ENCODE measurements at regions not wholly inside any gene's neighbourhood (a gene's known extent, or its start where the extent isn't known, plus 50 kb on each side); places are given as distances from the start of the nearest gene placed in this dataset.

DNA sequence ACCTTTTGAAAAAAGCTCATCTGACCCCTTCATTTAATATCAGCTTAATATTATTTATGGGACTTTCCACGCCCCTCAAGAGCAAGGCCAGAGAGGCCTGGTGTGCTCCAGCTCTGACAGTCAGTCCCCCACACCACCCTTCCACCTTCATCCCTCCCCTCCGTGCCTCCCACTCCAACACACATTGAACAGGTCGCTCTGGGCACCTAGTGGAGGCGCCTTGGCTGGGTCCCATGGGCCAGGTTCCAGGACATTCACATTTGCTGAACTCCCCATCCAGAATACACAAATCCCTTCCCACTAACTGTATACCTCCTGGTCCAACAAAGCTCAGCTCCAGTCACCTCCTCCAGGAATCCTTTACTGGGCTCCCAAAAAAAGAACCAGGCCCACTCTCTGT, 137.5 kb downstream of the BCOR start:
- no peak for DNase-seq (ENCODE audit: low spot score)
- Histone ChIP-seq H3K4me1 (no peaks in the 10 kb centered on the region), H3K27me3 (no peaks in the 10 kb centered on the region), H3K9me3 (peaks cover 0 to 12% of the 10 kb centered on the region in 2 donors), H3K36me3 (no peaks in the 10 kb centered on the region), H3K27ac (no peak overlapping the region), H3K4me3 (no peak overlapping the region)
- TF ChIP-seq, protein P1, sequence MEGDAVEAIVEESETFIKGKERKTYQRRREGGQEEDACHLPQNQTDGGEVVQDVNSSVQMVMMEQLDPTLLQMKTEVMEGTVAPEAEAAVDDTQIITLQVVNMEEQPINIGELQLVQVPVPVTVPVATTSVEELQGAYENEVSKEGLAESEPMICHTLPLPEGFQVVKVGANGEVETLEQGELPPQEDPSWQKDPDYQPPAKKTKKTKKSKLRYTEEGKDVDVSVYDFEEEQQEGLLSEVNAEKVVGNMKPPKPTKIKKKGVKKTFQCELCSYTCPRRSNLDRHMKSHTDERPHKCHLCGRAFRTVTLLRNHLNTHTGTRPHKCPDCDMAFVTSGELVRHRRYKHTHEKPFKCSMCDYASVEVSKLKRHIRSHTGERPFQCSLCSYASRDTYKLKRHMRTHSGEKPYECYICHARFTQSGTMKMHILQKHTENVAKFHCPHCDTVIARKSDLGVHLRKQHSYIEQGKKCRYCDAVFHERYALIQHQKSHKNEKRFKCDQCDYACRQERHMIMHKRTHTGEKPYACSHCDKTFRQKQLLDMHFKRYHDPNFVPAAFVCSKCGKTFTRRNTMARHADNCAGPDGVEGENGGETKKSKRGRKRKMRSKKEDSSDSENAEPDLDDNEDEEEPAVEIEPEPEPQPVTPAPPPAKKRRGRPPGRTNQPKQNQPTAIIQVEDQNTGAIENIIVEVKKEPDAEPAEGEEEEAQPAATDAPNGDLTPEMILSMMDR (IDR thresholded peaks at IDR 0.05) = no peak

DNA sequence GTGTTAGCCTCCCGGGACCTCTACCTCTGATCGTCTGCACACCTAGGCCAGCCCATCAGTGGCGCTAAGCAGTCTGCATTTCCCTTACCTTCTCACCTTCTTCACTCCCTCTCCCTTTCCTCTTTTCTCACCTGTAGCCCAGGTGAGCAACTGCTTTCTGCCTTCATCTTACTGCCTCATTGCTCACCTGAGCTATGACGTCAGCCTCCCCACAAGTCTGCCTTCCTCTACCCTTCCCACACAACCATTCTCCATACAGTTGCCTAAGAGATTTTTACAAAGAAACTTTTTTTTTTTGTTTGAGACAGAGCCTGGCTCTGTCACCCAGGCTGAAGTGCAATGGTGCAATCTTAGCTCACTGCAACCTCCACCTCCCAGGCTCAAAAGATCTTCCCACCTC, 136.3 kb downstream of the BCOR start:
- TF ChIP-seq, protein P1 (IDR thresholded peaks at IDR 0.05) = no peak
- H3K27me3 ChIP-seq = no peaks in the 10 kb centered on the region

DNA sequence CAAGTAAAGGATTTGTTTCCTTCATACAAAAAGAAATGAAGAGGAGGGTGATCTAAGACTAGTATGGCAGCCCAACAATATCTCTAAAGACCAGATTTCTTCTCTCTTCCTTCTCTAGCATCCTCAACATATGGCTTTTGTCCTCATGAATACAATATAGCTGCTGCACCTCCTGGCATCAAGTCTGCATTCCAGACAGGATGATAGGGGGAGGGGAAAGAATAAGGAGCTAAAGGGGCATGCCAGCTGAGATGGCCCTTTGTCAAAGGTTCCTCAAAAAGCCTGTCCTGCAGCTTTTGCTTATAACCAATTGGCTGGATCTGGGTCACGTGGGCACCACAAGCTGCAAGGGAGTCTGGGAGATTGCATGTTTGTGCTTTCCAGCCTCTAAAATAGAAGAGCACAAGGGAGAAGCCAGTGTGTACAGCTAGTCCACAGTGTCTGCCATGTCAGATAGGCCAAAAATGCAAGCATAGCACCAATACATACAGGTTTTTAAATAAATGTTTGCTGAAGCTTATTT, 132.6 kb downstream of the BCOR start:
- Histone ChIP-seq H3K36me3 (no peaks in the 10 kb centered on the region), H3K4me1 (no peaks in the 10 kb centered on the region), H3K27me3 (no peaks in the 10 kb centered on the region), H3K4me3 (no peak overlapping the region), H3K9me3 (peaks cover 0 to 13% of the 10 kb centered on the region in 2 donors), H3K27ac (no peak overlapping the region)
- DNase-seq (ENCODE audit: low spot score) = no peak
- TF ChIP-seq, protein P1 (IDR thresholded peaks at IDR 0.05) = no peak

More for the DNA sequence above, 136.3 kb downstream of the BCOR start:
- H3K4me3 ChIP-seq = no peak overlapping the region
- no peaks in the 10 kb centered on the region for H3K36me3 ChIP-seq
- no peak overlapping the region for H3K27ac ChIP-seq
- DNase-seq (ENCODE audit: low spot score) = no peak
- H3K9me3 ChIP-seq = peaks cover 0 to 13% of the 10 kb centered on the region in 2 donors
- no peaks in the 10 kb centered on the region for H3K4me1 ChIP-seq

DNA sequence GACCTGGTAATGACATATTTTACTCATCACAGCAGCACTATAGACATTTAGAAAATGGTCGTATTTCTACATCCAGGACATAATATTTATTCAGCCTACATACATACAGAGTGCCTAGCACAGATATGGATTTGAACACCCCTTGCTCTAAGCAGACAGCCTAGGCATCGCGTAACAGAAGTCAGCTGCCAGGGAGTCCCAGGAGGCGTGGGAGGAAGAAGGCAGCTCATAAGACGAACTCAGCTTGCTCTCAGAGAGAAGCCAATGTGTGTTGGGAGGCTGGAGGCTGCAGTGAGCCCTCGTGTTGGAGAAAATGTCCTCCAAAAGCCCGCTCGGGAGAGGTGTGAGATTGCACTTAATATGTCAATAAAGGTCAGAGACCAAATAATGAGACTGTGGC, 131.6 kb downstream of the BCOR start:
- no peaks in the 10 kb centered on the region for H3K4me1 ChIP-seq
- no peak overlapping the region for H3K27ac ChIP-seq
- TF ChIP-seq, protein P1 (IDR thresholded peaks at IDR 0.05) = no peak

DNA sequence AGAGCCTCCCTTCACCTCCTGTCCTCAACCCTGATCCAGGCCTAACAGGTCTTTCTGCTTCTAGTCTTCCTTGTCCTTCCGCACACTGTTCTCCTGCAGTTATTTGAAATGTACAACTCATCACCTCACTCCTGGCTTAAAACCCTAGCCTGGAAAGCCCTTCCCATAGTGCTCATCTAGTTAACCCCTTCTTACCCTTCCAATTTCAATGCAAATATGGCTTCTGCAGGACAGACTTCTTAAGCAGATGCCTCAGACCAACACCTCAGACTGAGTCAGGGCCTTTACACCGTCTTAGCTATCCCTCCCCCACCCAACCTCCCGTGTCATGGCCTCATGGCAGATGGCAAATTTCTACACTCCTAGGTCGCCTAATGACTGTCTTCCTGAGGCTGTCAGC, 130.4 kb downstream of the BCOR start:
- DNase-seq (ENCODE audit: low spot score) = no peak
- TF ChIP-seq, protein P1 (IDR thresholded peaks at IDR 0.05) = no peak
- H3K36me3 ChIP-seq = no peaks in the 10 kb centered on the region
- no peaks in the 10 kb centered on the region for H3K27me3 ChIP-seq
- no peak overlapping the region for H3K4me3 ChIP-seq
- H3K4me1 ChIP-seq = no peaks in the 10 kb centered on the region
- no peak overlapping the region for H3K27ac ChIP-seq
- H3K9me3 ChIP-seq = peaks cover 0 to 25% of the 10 kb centered on the region in 2 donors

More for the DNA sequence above, 131.6 kb downstream of the BCOR start:
- H3K27me3 ChIP-seq = no peaks in the 10 kb centered on the region
- DNase-seq (ENCODE audit: low spot score) = no peak
- no peaks in the 10 kb centered on the region for H3K36me3 ChIP-seq
- no peak overlapping the region for H3K4me3 ChIP-seq
- peaks cover 0 to 13% of the 10 kb centered on the region in 2 donors for H3K9me3 ChIP-seq

All from right atrium auricular region (tissue), 2 donors.